Neural cell (in vitro differentiated cells): ENCODE measurements at regions not wholly inside any gene's neighbourhood (a gene's known extent, or its start where the extent isn't known, plus 50 kb on each side); places are given as distances from the start of the nearest gene placed in this dataset.

Source experiments
- CTCF ChIP-seq: fragments of 450-650 bp; IDR thresholded peaks from 2 replicates; pipeline ENCODE4 v1.5.1; 2014; ENCODE audit warnings: antibody characterized with exemption, mild to moderate bottlenecking, moderate library complexity; ENCODE audit not compliant: poor library complexity, severe bottlenecking
- EZH2 ChIP-seq: fragments of 200-600, 300-800 bp; shearing (Covaris generic), sonication (generic); IDR thresholded peaks from 2 replicates; pipeline ENCODE4 v1.6.1; 2014; ENCODE audit warnings: antibody characterized with exemption, low read length, borderline replicate concordance, mild to moderate bottlenecking; ENCODE audit not compliant: insufficient read depth, poor library complexity, severe bottlenecking
- POLR2AphosphoS5 ChIP-seq: IDR thresholded peaks from 2 replicates; pipeline ENCODE4 v1.6.1; 2012
- REST ChIP-seq: IDR thresholded peaks from 2 replicates; pipeline ENCODE4 v1.6.1; 2012; ENCODE audit warnings: borderline replicate concordance
- TAF1 ChIP-seq: IDR thresholded peaks from 2 replicates; pipeline ENCODE4 v1.6.1; 2012; ENCODE audit warnings: low read depth

- TF ChIP-seq EZH2 (no peak), TAF1 (no peak), CTCF (no peak), REST (no peak), POLR2AphosphoS5 (no peak)
Observed at GRCh38 chr11:81245791-81246190, 1487.9 kb downstream of the FAM181B start.
